H1 (cell line): ENCODE measurements at regions not wholly inside any gene's neighbourhood (a gene's known extent, or its start where the extent isn't known, plus 50 kb on each side); places are given as distances from the start of the nearest gene placed in this dataset.

Experiments used
- BACH1 ChIP-seq: IDR thresholded peaks from 2 replicates; pipeline ENCODE4 v1.6.1; 2012; ENCODE audit warnings: low read length, improper control_type of control experiment
- FOSL1 ChIP-seq: IDR thresholded peaks from 2 replicates; pipeline ENCODE4 v1.6.1; 2011; ENCODE audit warnings: mild to moderate bottlenecking, low read depth, low read length, moderate library complexity; ENCODE audit not compliant: insufficient read depth

- TF ChIP-seq FOSL1: no peak
- TF ChIP-seq BACH1: no peak
- TF ChIP-seq, all 59 proteins: peak for 0
Observed at GRCh38 chr14:71532344-71532743, 399.9 kb upstream of the RGS6 start (continued).
